GM23338 (cell line): ENCODE measurements at regions not wholly inside any gene's neighbourhood (a gene's known extent, or its start where the extent isn't known, plus 50 kb on each side); places are given as distances from the start of the nearest gene placed in this dataset.

Source experiments
- CREB1 ChIP-seq: fragments of 250-450 bp; sonication (Bioruptor Pico); IDR thresholded peaks from 2 replicates; pipeline ENCODE4 v1.5.0; 2020; ENCODE audit warnings: low read depth, mild to moderate bottlenecking, moderate library complexity
- EZH2 ChIP-seq: fragments of 200-600 bp; sonication (generic); IDR thresholded peaks from one replicate; pipeline ENCODE4 v1.8.0; 2017; ENCODE audit warnings: antibody characterized with exemption, mild to moderate bottlenecking, low read depth; ENCODE audit not compliant: unreplicated experiment
- EZH2phosphoT487 ChIP-seq: fragments of 200-600 bp; sonication (generic); IDR thresholded peaks from one replicate; pipeline ENCODE4 v1.8.1; 2018; ENCODE audit warnings: antibody characterized with exemption; ENCODE audit not compliant: unreplicated experiment
- JUNB ChIP-seq: IDR thresholded peaks from one replicate; pipeline ENCODE4 v1.6.1; 2016; ENCODE audit warnings: antibody characterized with exemption; ENCODE audit not compliant: unreplicated experiment
- NANOG ChIP-seq: IDR thresholded peaks from 2 replicates; pipeline ENCODE4 v1.6.1; 2016; ENCODE audit warnings: antibody characterized with exemption, borderline replicate concordance
- POLR2AphosphoS5 ChIP-seq: IDR thresholded peaks from 2 replicates; pipeline ENCODE4 v1.6.1; 2016; ENCODE audit warnings: antibody characterized with exemption, low read depth
- STAT1 ChIP-seq: IDR thresholded peaks from one replicate; pipeline ENCODE4 v1.6.1; 2016; ENCODE audit warnings: antibody characterized with exemption; ENCODE audit not compliant: unreplicated experiment
- ZNF114 ChIP-seq: fragments of 250-450 bp; sonication (Bioruptor Pico); IDR thresholded peaks from 2 replicates; pipeline ENCODE4 v1.5.0; 2020; ENCODE audit warnings: mild to moderate bottlenecking, moderate library complexity
- ZNF331 ChIP-seq: fragments of 250-450 bp; sonication (Bioruptor Pico); IDR thresholded peaks from 2 replicates; pipeline ENCODE4 v1.5.0; 2020; ENCODE audit warnings: low read depth, mild to moderate bottlenecking, moderate library complexity
- TF ChIP-seq, protein P1 (sequence below), 2 experiments: fragments of 200-600 bp in 1 of 2; sonication (generic) in 1 of 2; conservative IDR thresholded peaks; 2 replicates each; pipeline versions ENCODE4 v1.5.1 to v1.6.1; 2016 to 2017; ENCODE audit warnings: antibody characterized with exemption in 2 of 2, low read depth in 2 of 2, mild to moderate bottlenecking in 2 of 2, moderate library complexity in 1 of 2
- TF ChIP-seq, protein P2 (sequence below): IDR thresholded peaks from one replicate; pipeline ENCODE4 v1.6.1; 2018; ENCODE audit warnings: antibody characterized with exemption; ENCODE audit not compliant: unreplicated experiment
- TF ChIP-seq, protein P3 (sequence below): IDR thresholded peaks from 2 replicates; pipeline ENCODE4 v1.6.1; 2016; ENCODE audit warnings: antibody characterized with exemption
- TF ChIP-seq, protein P4 (sequence below): fragments of 250-450 bp; sonication (Bioruptor Pico); IDR thresholded peaks from 2 replicates; pipeline ENCODE4 v1.5.0; 2020; ENCODE audit warnings: mild to moderate bottlenecking, moderate library complexity

DNA sequence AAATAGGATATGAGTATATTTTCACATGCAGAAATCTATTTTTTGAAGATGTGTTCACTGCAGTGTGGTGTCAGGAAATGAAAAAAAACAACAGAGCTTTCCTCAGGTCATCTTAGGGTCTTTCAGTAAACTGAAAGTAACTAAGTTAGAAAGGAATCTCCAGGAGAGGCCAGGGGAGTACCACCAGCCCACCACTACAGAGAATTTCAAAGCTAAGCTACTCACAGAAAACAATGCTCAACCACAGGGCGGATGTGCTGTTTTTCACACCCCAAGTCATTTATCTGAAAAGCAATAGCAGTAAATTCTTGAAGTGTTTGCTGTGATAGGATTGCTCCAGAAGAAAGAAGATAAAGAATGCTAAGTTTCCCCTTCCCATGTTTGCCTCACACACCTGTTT lies 79.0 kb downstream of the IFNG start:
- TF ChIP-seq EZH2: no peak
- TF ChIP-seq, protein P1, sequence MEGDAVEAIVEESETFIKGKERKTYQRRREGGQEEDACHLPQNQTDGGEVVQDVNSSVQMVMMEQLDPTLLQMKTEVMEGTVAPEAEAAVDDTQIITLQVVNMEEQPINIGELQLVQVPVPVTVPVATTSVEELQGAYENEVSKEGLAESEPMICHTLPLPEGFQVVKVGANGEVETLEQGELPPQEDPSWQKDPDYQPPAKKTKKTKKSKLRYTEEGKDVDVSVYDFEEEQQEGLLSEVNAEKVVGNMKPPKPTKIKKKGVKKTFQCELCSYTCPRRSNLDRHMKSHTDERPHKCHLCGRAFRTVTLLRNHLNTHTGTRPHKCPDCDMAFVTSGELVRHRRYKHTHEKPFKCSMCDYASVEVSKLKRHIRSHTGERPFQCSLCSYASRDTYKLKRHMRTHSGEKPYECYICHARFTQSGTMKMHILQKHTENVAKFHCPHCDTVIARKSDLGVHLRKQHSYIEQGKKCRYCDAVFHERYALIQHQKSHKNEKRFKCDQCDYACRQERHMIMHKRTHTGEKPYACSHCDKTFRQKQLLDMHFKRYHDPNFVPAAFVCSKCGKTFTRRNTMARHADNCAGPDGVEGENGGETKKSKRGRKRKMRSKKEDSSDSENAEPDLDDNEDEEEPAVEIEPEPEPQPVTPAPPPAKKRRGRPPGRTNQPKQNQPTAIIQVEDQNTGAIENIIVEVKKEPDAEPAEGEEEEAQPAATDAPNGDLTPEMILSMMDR (conservative IDR thresholded peaks at IDR 0.05; ENCODE audit: low read depth in 2 of 2): no peak
- TF ChIP-seq JUNB: no peak
- TF ChIP-seq POLR2AphosphoS5: no peak
- TF ChIP-seq, protein P2, sequence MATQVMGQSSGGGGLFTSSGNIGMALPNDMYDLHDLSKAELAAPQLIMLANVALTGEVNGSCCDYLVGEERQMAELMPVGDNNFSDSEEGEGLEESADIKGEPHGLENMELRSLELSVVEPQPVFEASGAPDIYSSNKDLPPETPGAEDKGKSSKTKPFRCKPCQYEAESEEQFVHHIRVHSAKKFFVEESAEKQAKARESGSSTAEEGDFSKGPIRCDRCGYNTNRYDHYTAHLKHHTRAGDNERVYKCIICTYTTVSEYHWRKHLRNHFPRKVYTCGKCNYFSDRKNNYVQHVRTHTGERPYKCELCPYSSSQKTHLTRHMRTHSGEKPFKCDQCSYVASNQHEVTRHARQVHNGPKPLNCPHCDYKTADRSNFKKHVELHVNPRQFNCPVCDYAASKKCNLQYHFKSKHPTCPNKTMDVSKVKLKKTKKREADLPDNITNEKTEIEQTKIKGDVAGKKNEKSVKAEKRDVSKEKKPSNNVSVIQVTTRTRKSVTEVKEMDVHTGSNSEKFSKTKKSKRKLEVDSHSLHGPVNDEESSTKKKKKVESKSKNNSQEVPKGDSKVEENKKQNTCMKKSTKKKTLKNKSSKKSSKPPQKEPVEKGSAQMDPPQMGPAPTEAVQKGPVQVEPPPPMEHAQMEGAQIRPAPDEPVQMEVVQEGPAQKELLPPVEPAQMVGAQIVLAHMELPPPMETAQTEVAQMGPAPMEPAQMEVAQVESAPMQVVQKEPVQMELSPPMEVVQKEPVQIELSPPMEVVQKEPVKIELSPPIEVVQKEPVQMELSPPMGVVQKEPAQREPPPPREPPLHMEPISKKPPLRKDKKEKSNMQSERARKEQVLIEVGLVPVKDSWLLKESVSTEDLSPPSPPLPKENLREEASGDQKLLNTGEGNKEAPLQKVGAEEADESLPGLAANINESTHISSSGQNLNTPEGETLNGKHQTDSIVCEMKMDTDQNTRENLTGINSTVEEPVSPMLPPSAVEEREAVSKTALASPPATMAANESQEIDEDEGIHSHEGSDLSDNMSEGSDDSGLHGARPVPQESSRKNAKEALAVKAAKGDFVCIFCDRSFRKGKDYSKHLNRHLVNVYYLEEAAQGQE: no peak
- no peak for TF ChIP-seq EZH2phosphoT487
- TF ChIP-seq STAT1: no peak
- no peak for TF ChIP-seq CREB1 (CRISPR knock-in tag)
- TF ChIP-seq NANOG: no peak
- TF ChIP-seq, protein P3, sequence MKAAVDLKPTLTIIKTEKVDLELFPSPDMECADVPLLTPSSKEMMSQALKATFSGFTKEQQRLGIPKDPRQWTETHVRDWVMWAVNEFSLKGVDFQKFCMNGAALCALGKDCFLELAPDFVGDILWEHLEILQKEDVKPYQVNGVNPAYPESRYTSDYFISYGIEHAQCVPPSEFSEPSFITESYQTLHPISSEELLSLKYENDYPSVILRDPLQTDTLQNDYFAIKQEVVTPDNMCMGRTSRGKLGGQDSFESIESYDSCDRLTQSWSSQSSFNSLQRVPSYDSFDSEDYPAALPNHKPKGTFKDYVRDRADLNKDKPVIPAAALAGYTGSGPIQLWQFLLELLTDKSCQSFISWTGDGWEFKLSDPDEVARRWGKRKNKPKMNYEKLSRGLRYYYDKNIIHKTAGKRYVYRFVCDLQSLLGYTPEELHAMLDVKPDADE: no peak
- no peak for TF ChIP-seq ZNF114 (CRISPR knock-in tag)
- no peak for TF ChIP-seq ZNF331
- TF ChIP-seq, protein P4, sequence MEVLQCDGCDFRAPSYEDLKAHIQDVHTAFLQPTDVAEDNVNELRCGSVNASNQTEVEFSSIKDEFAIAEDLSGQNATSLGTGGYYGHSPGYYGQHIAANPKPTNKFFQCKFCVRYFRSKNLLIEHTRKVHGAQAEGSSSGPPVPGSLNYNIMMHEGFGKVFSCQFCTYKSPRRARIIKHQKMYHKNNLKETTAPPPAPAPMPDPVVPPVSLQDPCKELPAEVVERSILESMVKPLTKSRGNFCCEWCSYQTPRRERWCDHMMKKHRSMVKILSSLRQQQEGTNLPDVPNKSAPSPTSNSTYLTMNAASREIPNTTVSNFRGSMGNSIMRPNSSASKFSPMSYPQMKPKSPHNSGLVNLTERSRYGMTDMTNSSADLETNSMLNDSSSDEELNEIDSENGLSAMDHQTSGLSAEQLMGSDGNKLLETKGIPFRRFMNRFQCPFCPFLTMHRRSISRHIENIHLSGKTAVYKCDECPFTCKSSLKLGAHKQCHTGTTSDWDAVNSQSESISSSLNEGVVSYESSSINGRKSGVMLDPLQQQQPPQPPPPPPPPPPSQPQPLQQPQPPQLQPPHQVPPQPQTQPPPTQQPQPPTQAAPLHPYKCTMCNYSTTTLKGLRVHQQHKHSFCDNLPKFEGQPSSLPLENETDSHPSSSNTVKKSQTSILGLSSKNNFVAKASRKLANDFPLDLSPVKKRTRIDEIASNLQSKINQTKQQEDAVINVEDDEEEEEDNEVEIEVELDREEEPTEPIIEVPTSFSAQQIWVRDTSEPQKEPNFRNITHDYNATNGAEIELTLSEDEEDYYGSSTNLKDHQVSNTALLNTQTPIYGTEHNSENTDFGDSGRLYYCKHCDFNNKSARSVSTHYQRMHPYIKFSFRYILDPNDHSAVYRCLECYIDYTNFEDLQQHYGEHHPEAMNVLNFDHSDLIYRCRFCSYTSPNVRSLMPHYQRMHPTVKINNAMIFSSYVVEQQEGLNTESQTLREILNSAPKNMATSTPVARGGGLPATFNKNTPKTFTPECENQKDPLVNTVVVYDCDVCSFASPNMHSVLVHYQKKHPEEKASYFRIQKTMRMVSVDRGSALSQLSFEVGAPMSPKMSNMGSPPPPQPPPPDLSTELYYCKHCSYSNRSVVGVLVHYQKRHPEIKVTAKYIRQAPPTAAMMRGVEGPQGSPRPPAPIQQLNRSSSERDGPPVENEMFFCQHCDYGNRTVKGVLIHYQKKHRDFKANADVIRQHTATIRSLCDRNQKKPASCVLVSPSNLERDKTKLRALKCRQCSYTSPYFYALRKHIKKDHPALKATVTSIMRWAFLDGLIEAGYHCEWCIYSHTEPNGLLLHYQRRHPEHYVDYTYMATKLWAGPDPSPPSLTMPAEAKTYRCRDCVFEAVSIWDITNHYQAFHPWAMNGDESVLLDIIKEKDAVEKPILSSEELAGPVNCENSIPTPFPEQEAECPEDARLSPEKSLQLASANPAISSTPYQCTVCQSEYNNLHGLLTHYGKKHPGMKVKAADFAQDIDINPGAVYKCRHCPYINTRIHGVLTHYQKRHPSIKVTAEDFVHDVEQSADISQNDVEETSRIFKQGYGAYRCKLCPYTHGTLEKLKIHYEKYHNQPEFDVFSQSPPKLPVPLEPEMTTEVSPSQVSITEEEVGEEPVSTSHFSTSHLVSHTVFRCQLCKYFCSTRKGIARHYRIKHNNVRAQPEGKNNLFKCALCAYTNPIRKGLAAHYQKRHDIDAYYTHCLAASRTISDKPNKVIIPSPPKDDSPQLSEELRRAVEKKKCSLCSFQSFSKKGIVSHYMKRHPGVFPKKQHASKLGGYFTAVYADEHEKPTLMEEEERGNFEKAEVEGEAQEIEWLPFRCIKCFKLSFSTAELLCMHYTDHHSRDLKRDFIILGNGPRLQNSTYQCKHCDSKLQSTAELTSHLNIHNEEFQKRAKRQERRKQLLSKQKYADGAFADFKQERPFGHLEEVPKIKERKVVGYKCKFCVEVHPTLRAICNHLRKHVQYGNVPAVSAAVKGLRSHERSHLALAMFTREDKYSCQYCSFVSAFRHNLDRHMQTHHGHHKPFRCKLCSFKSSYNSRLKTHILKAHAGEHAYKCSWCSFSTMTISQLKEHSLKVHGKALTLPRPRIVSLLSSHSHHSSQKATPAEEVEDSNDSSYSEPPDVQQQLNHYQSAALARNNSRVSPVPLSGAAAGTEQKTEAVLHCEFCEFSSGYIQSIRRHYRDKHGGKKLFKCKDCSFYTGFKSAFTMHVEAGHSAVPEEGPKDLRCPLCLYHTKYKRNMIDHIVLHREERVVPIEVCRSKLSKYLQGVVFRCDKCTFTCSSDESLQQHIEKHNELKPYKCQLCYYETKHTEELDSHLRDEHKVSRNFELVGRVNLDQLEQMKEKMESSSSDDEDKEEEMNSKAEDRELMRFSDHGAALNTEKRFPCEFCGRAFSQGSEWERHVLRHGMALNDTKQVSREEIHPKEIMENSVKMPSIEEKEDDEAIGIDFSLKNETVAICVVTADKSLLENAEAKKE: no peak
